ENCODE measurements at regions not wholly inside any gene's neighbourhood (a gene's known extent, or its start where the extent isn't known, plus 50 kb on each side); places are given as distances from the start of the nearest gene placed in this dataset.

GRCh38 chr13:34523406-34523805 is 418.7 kb upstream of the NBEA start:
- Histone ChIP-seq H3K79me2 (ENCODE audit: control insufficient read depth, insufficient read depth, low read length) (no peaks in the 10 kb centered on the region), H4K20me1 (replicated peaks; ENCODE audit: control insufficient read depth, extremely low read depth, insufficient read depth, low read length) (no peaks in the 10 kb centered on the region), H3K9me3 (replicated peaks; ENCODE audit: control insufficient read depth, insufficient read depth, low read length) (no peaks in the 10 kb centered on the region), H3K4me2 (ENCODE audit: insufficient read depth, low read length) (no peak overlapping the region), H3K9me1 (replicated peaks; ENCODE audit: control insufficient read depth, extremely low read depth, insufficient read depth, low read length) (no peaks in the 10 kb centered on the region), H3K36me3 (ENCODE audit: control insufficient read depth in 2 of 2, extremely low read depth in 1 of 2, insufficient read depth in 2 of 2, low read length in 2 of 2) (no peaks in the 10 kb centered on the region), H3K4me3 (replicated peaks in 1 of 3; ENCODE audit: insufficient read depth in 1 of 3, low read depth in 1 of 3, low read length in 3 of 3) (no peak overlapping the region), H3K4me1 (ENCODE audit: control insufficient read depth, extremely low read depth, insufficient read depth, low read length) (no peaks in the 10 kb centered on the region), H3K27ac (ENCODE audit: insufficient read depth, low read depth, low read length) (no peak overlapping the region), H3K9ac (replicated peaks; ENCODE audit: extremely low read depth, insufficient read depth, low read length) (no peak overlapping the region), H3K27me3 (ENCODE audit: control insufficient read depth in 2 of 2, insufficient read depth in 2 of 2, low read length in 2 of 2) (no peaks in the 10 kb centered on the region), H2AFZ (ENCODE audit: low read depth, low read length) (no peak overlapping the region)
- POLR2A ChIA-PET = no interaction called here
- intact Hi-C loops (cut with micrococcal nuclease) = no loop called here
- no peak for DNase-seq (ENCODE audit: low read depth, low spot score)
- CTCF ChIA-PET = no interaction called here
- dilution Hi-C loops (cut with MboI; ENCODE audit: extremely low pct_ligation_motif_present, low sequenced_read_pairs) = no loop called here
- no peak for FAIRE-seq
- TF ChIP-seq MYC (IDR thresholded peaks at IDR 0.05; ENCODE audit: low read depth, low read length) (no peak), GATA2 (IDR thresholded peaks at IDR 0.05; ENCODE audit: insufficient read depth, insufficient read length, low read depth, low read length) (no peak), POLR2AphosphoS5 (IDR thresholded peaks at IDR 0.05; ENCODE audit: insufficient read depth, low read depth, low read length) (no peak), JUN (IDR thresholded peaks at IDR 0.05; ENCODE audit: borderline replicate concordance, insufficient read depth, insufficient read length, low read depth) (no peak), POLR2A (IDR thresholded peaks at IDR 0.05; ENCODE audit: low read depth, low read length) (no peak), CTCF (IDR thresholded peaks at IDR 0.05; ENCODE audit: extremely low read depth in 1 of 2, insufficient read depth in 1 of 2, low read depth in 1 of 2, low read length in 2 of 2) (no peak), MAX (IDR thresholded peaks at IDR 0.05; ENCODE audit: insufficient read depth, insufficient read length) (no peak), EZH2 (IDR thresholded peaks at IDR 0.05; ENCODE audit: borderline replicate concordance, low read depth, low read length, severe bottlenecking) (no peak), FOS (IDR thresholded peaks at IDR 0.05; ENCODE audit: borderline replicate concordance, insufficient read depth, low read length) (no peak)
- no TSS peak for BruUV-seq (replicated peaks)
